Esophagus squamous epithelium (tissue), 5 donors: ENCODE measurements at regions not wholly inside any gene's neighbourhood (a gene's known extent, or its start where the extent isn't known, plus 50 kb on each side); places are given as distances from the start of the nearest gene placed in this dataset.

Experiments used
- DNase-seq: peaks from one replicate; lab custom pipeline; 2025; lab: John Stamatoyannopoulos, UW
- H3K27ac ChIP-seq, 4 donors: fragments of 200-600 bp; sonication (generic); one replicate each; pipeline ENCODE4 v1.5.1; 2016 to 2019; ENCODE audit warnings: mild to moderate bottlenecking in 1 of 4
- H3K27me3 ChIP-seq, 4 donors: fragments of 200-600 bp; sonication (generic); 1 replicate in 3 of 4; 2 replicates in 1 of 4; pipeline versions ENCODE4 v1.5.1 to v1.6.0; 2017 to 2021; ENCODE audit warnings: antibody characterized with exemption in 1 of 4
- H3K36me3 ChIP-seq, 3 donors: fragments of 200-600 bp; sonication (generic); one replicate each; pipeline ENCODE4 v1.5.1; 2016 to 2019
- H3K4me1 ChIP-seq, 3 donors: fragments of 200-600 bp; sonication (generic); one replicate each; pipeline ENCODE4 v1.5.1; 2017 to 2019
- H3K4me3 ChIP-seq, 4 donors: fragments of 200-600 bp; sonication (generic); 1 replicate in 3 of 4; 2 replicates in 1 of 4; pipeline ENCODE4 v1.5.1; 2016 to 2019; ENCODE audit warnings: mild to moderate bottlenecking in 2 of 4, moderate library complexity in 1 of 4
- H3K9me3 ChIP-seq, 3 donors: fragments of 200-600 bp; sonication (generic); one replicate each; pipeline ENCODE4 v1.5.1; 2016 to 2019
- CTCF ChIP-seq, 6 experiments: fragments of 450-650 bp in 4 of 6; fragments of 200-600 bp in 2 of 6; sonication (generic) in 2 of 6; IDR thresholded peaks; one replicate each; pipeline ENCODE4 v1.5.1; 2016 to 2019; ENCODE audit warnings: antibody characterized with exemption in 6 of 6, mild to moderate bottlenecking in 4 of 6, moderate library complexity in 4 of 6
- POLR2A ChIP-seq, 4 donors: fragments of 450-650 bp; IDR thresholded peaks; one replicate each; pipeline ENCODE4 v1.6.1; 2017; ENCODE audit warnings: antibody characterized with exemption in 4 of 4, mild to moderate bottlenecking in 4 of 4, moderate library complexity in 3 of 4
- WGBS, 2 donors: methylation state at CpG; one replicate each; pipeline ENCODE4 v1.1.5; 2018; 5-methylcytosine and 5-hydroxymethylcytosine counted together
- intact Hi-C: fragments of 100-400 bp; cut with DNase I; formaldehyde crosslinking; loops from one replicate; pipeline ENCODE4 v1.15.0; 2022
- donor health status: DM: yes; HTN: yes; CAD: no.

DNA sequence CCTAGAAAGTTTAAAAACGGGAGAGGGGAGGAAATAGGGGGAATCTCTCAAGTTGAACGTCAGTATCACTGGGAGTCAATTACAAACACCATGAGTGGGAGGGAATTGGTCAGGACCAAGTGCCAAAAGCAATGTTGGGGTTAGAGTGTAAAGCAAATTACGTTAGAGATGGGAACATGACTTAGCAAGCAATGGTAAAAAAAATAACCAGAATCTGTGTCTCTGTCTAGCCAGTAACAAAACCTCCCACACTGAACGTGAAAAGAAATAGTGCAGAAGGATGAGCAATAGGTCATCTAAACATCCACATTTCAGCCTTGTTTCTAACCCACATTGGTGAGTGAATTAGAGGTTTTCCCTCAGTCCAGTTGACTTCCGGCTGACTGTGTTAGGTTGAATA is 242.2 kb downstream of the COG6 start:
- Histone ChIP-seq H3K36me3 (no peaks in the 10 kb centered on the region), H3K9me3 (no peaks in the 10 kb centered on the region), H3K27ac (no peak overlapping the region), H3K4me1 (peaks cover 0 to 6% (median 3%) of the 10 kb centered on the region in 3 donors), H3K27me3 (no peaks in the 10 kb centered on the region), H3K4me3 (no peak overlapping the region)
- DNase-seq = no peak
- intact Hi-C loops = no loop called here
- 68 to 82% methylated on average over 5 of the region's 5 CpGs for WGBS, 2 donors
- TF ChIP-seq CTCF (IDR thresholded peaks at IDR 0.05) (no peak), POLR2A (IDR thresholded peaks at IDR 0.05) (no peak)

DNA sequence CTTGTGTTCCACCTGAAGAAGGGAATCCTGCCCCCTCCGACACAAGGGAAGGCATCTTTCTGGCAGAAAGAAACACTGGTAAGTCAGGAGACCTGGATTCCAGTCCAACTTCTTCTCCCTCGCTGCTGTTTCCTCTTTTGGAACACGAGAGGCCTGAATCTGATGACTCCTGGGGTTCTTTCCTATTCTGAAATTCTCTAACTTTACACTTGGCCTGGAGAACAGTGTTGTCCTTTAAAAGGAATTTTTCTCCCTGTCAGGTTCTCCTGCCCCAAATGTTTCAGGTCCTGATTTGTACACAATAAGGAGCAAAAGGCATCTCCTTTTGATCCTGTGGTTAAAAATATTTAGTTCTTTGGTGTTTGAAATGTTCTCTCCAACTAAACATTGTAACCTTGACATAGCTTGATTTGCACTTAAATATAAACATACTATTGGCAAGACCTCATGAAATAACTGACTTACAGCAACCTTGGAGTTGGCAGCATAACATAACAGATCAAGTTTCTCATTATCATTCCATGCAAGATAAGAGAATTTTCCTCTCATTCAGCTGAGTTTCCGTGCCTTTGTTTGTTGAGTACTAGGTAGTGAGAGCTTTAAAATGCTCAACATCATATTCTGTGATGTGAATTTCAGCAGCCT is 244.8 kb downstream of the COG6 start:
- no peak for DNase-seq
- Histone ChIP-seq H3K4me3 (no peak overlapping the region), H3K27ac (peak overlapping the region in 1 of 4 donors; percentile 40), H3K4me1 (peaks cover 0 to 3% (median 0%) of the 10 kb centered on the region in 3 donors), H3K9me3 (no peaks in the 10 kb centered on the region), H3K36me3 (no peaks in the 10 kb centered on the region), H3K27me3 (no peaks in the 10 kb centered on the region)
- 73 to 82% methylated on average over 4 of the region's 4 CpGs for WGBS, 2 donors
- intact Hi-C loops = no loop called here
- TF ChIP-seq CTCF (IDR thresholded peaks at IDR 0.05) = no peak
- TF ChIP-seq POLR2A (IDR thresholded peaks at IDR 0.05) = no peak

- Histone ChIP-seq H3K9me3 (no peaks in the 10 kb centered on the region), H3K4me3 (no peak overlapping the region), H3K36me3 (no peaks in the 10 kb centered on the region), H3K27ac (no peak overlapping the region), H3K27me3 (no peaks in the 10 kb centered on the region), H3K4me1 (peaks cover 0 to 3% (median 0%) of the 10 kb centered on the region in 3 donors)
- intact Hi-C loops = no loop called here
- DNase-seq = no peak
- TF ChIP-seq POLR2A (IDR thresholded peaks at IDR 0.05) (no peak), CTCF (IDR thresholded peaks at IDR 0.05) (no peak)
- WGBS, 2 donors = 90 to 95% methylated on average over 2 of the region's 2 CpGs
Observed at GRCh38 chr13:39904959-39905358, 249.5 kb downstream of the COG6 start.

DNA sequence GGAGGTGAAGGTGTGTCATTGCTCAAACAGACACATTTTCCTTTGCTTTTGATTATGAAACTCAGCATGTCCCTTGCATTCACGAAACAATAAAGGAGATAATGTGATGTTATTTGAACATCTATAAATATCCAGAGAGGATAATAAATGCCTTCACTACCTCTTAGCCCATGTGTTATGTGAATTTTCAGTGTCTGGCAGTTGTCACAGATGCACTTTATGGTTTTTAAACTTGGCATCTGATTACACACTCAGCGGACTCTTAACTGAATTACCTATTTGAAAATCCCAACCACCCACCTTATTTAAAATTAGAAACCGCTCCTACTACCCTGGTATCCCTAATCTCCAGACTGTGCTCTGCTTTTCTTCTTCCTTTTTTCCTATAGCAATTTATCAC is 254.2 kb downstream of the COG6 start:
- Histone ChIP-seq H3K9me3 (no peaks in the 10 kb centered on the region), H3K27ac (no peak overlapping the region), H3K36me3 (no peaks in the 10 kb centered on the region), H3K4me1 (peaks cover 0 to 23% (median 5%) of the 10 kb centered on the region in 3 donors), H3K4me3 (no peak overlapping the region), H3K27me3 (no peaks in the 10 kb centered on the region)
- intact Hi-C loops = no loop called here
- WGBS, 2 donors = 85 to 86% methylated on average over 3 of the region's 3 CpGs
- TF ChIP-seq CTCF (IDR thresholded peaks at IDR 0.05) = no peak
- TF ChIP-seq POLR2A (IDR thresholded peaks at IDR 0.05) = no peak
- DNase-seq = no peak

GRCh38 chr13:39910041-39910440 is 254.6 kb downstream of the COG6 start:
- Histone ChIP-seq H3K27ac (no peak overlapping the region), H3K9me3 (no peaks in the 10 kb centered on the region), H3K4me3 (no peak overlapping the region), H3K4me1 (peaks cover 0 to 26% (median 5%) of the 10 kb centered on the region in 3 donors), H3K36me3 (no peaks in the 10 kb centered on the region), H3K27me3 (no peaks in the 10 kb centered on the region)
- 75 to 86% methylated on average over 1 of the region's 1 CpG for WGBS, 2 donors
- DNase-seq = no peak
- TF ChIP-seq POLR2A (IDR thresholded peaks at IDR 0.05) = no peak
- TF ChIP-seq CTCF (IDR thresholded peaks at IDR 0.05) = no peak
- intact Hi-C loops = no loop called here
